Astrocyte (in vitro differentiated cells and primary cell): ENCODE measurements at regions not wholly inside any gene's neighbourhood (a gene's known extent, or its start where the extent isn't known, plus 50 kb on each side); places are given as distances from the start of the nearest gene placed in this dataset.

ENCODE experiments used
- EZH2 ChIP-seq: IDR thresholded peaks from 2 replicates; pipeline ENCODE4 v1.6.1; 2012; ENCODE audit warnings: mild to moderate bottlenecking, low read length, inconsistent platforms; ENCODE audit not compliant: insufficient read depth
- TF ChIP-seq, protein P1 (sequence below): IDR thresholded peaks from 2 replicates; pipeline ENCODE4 v1.5.1; 2011; ENCODE audit warnings: low read depth, mild to moderate bottlenecking, inconsistent platforms, low read length, moderate library complexity; ENCODE audit not compliant: insufficient read depth

DNA sequence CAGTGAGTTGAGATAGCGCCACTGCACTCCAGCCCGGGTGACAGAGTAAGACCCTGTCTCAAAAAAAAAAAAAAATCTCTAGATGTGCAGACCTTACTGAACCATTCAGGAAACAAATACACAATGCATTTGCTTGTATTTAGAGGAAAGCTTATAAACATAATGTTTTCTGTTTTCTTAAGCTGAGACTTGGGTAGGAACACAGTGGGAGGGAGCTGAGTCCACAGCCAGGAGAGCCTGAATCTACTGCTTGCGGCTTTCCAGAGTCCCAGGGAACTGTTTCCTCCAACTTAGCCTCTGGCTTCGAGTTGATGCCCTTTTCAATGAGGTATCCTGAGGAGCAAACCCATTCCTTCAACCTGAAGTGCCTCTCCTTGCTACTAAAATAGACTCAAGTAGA lies 83.0 kb upstream of the PITRM1 start:
- no peak for TF ChIP-seq EZH2
- TF ChIP-seq, protein P1, sequence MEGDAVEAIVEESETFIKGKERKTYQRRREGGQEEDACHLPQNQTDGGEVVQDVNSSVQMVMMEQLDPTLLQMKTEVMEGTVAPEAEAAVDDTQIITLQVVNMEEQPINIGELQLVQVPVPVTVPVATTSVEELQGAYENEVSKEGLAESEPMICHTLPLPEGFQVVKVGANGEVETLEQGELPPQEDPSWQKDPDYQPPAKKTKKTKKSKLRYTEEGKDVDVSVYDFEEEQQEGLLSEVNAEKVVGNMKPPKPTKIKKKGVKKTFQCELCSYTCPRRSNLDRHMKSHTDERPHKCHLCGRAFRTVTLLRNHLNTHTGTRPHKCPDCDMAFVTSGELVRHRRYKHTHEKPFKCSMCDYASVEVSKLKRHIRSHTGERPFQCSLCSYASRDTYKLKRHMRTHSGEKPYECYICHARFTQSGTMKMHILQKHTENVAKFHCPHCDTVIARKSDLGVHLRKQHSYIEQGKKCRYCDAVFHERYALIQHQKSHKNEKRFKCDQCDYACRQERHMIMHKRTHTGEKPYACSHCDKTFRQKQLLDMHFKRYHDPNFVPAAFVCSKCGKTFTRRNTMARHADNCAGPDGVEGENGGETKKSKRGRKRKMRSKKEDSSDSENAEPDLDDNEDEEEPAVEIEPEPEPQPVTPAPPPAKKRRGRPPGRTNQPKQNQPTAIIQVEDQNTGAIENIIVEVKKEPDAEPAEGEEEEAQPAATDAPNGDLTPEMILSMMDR, result no peak
